Sigmoid colon (tissue), 6 donors: ENCODE measurements at regions not wholly inside any gene's neighbourhood (a gene's known extent, or its start where the extent isn't known, plus 50 kb on each side); places are given as distances from the start of the nearest gene placed in this dataset.

Experiments used
- DNase-seq: peaks from one replicate; pipeline ENCODE4 v3.0.0-alpha.2; 2019
- H3K27ac ChIP-seq, 4 donors: fragments of 200-600 bp; sonication (generic); one replicate each; pipeline ENCODE4 v1.5.1; 2016 to 2019; ENCODE audit warnings: mild to moderate bottlenecking in 1 of 4
- H3K27me3 ChIP-seq, 3 donors: fragments of 200-600 bp; sonication (generic); one replicate each; pipeline ENCODE4 v1.5.1; 2019; ENCODE audit warnings: mild to moderate bottlenecking in 1 of 3
- H3K36me3 ChIP-seq, 4 donors: fragments of 200-600 bp; sonication (generic); one replicate each; pipeline ENCODE4 v1.5.1; 2016 to 2019
- H3K4me1 ChIP-seq, 4 donors: fragments of 200-600 bp; sonication (generic); one replicate each; pipeline ENCODE4 v1.5.1; 2017 to 2019
- H3K4me3 ChIP-seq, 4 donors: fragments of 200-600 bp; sonication (generic); one replicate each; pipeline ENCODE4 v1.5.1; 2017 to 2019; ENCODE audit warnings: mild to moderate bottlenecking in 2 of 4, moderate library complexity in 1 of 4
- H3K9me3 ChIP-seq, 4 donors: fragments of 200-600 bp in 3 of 4; sonication (generic) in 3 of 4; one replicate each; pipeline versions ENCODE4 v1.5.1 to v1.6.1; 2013 to 2019
- EP300 ChIP-seq, 4 donors: sonication (generic); formaldehyde crosslinking; IDR thresholded peaks; one replicate each; pipeline ENCODE4 v1.6.1; 2017; ENCODE audit warnings: antibody characterized with exemption in 4 of 4
- POLR2A ChIP-seq, 2 donors: fragments of 450-650 bp; IDR thresholded peaks; one replicate each; pipeline ENCODE4 v1.6.1; 2016; ENCODE audit warnings: antibody characterized with exemption in 2 of 2, mild to moderate bottlenecking in 2 of 2, moderate library complexity in 2 of 2
- POLR2AphosphoS5 ChIP-seq, 4 donors: sonication (generic); formaldehyde crosslinking; IDR thresholded peaks; one replicate each; pipeline ENCODE4 v1.6.1; 2017; ENCODE audit warnings: antibody characterized with exemption in 4 of 4
- WGBS, 2 donors: extraction: QIAGEN DNeasy Blood & Tissue Kit; methylation state at CpG; one replicate each; pipeline ENCODE4 v1.1.7; 2013; 5-methylcytosine and 5-hydroxymethylcytosine counted together
- intact Hi-C: fragments of 100-400 bp; cut with DNase I; formaldehyde crosslinking; loops from one replicate; pipeline ENCODE4 v1.15.1; 2023
- TF ChIP-seq, protein P1 (sequence below), 4 experiments: fragments of 450-650 bp in 3 of 4; fragments of 200-600 bp in 1 of 4; IDR thresholded peaks; one replicate each; pipeline ENCODE4 v1.5.1; 2016 to 2019; ENCODE audit warnings: antibody characterized with exemption in 4 of 4, mild to moderate bottlenecking in 3 of 4, moderate library complexity in 2 of 4
- donor health status: healthy with polysubstance abuse.
- donor health status: healthy.

DNA sequence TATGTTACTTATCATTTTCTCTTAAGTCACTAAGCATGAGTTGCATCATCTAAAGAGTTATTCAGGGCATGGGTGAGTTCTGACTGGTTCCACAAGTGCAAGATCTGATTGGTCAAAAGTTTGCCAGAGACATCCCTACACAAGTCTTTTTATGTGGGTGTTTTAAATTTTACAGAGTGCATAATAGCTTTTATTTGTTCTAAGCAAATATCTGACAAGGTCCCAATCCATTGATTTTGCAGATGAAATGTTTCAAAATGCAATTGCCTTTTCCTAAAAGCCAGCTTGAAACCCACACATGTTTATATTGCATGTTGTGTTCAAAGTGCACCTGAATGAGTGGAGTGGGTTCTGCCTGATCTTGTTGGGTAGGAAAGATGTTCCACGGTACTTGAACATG, 101.7 kb upstream of the PAX6 start:
- H3K4me1 ChIP-seq: no peaks in the 10 kb centered on the region
- H3K4me3 ChIP-seq: no peak overlapping the region
- no peaks in the 10 kb centered on the region for H3K9me3 ChIP-seq
- no peak overlapping the region for H3K27ac ChIP-seq
- intact Hi-C loops: no loop called here
- no peaks in the 10 kb centered on the region for H3K36me3 ChIP-seq
- WGBS, 2 donors: 63 to 85% methylated on average over 1 of the region's 1 CpG
- no peaks in the 10 kb centered on the region for H3K27me3 ChIP-seq
- DNase-seq: no peak
- no peak for TF ChIP-seq EP300 (IDR thresholded peaks at IDR 0.05)
- TF ChIP-seq, protein P1, sequence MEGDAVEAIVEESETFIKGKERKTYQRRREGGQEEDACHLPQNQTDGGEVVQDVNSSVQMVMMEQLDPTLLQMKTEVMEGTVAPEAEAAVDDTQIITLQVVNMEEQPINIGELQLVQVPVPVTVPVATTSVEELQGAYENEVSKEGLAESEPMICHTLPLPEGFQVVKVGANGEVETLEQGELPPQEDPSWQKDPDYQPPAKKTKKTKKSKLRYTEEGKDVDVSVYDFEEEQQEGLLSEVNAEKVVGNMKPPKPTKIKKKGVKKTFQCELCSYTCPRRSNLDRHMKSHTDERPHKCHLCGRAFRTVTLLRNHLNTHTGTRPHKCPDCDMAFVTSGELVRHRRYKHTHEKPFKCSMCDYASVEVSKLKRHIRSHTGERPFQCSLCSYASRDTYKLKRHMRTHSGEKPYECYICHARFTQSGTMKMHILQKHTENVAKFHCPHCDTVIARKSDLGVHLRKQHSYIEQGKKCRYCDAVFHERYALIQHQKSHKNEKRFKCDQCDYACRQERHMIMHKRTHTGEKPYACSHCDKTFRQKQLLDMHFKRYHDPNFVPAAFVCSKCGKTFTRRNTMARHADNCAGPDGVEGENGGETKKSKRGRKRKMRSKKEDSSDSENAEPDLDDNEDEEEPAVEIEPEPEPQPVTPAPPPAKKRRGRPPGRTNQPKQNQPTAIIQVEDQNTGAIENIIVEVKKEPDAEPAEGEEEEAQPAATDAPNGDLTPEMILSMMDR (IDR thresholded peaks at IDR 0.05): no peak

DNA sequence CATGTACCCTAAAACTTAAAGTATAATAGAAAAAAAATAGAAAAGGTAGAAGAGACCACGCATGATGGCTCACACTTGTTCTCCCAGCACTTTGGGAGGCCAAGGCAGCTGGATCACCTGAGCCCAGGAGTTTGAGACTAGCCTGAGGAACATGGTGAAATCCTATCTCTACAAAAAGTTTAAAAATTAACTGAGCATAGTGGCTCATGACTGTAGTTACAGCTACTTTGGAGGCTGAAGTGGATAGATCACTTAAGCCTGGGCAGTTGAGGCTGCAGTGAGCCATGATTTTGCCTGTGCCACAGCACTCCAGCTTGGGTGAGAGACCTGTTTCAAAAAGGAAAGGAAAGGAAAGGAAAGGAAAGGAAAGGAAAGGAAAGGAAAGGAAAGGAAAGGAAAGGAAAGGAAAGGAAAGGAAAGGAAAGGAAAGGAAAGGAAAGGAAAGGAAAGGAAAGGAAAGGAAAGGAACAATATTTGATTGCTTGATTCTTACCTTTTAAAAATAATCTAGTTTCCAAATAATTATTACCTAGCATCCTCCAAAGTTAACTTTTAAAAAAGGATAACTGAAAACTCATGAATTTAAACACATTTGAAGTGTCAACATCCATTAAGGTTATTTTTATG, 99.9 kb upstream of the PAX6 start:
- Histone ChIP-seq H3K4me3 (no peak overlapping the region), H3K27me3 (no peaks in the 10 kb centered on the region), H3K36me3 (no peaks in the 10 kb centered on the region), H3K4me1 (no peaks in the 10 kb centered on the region), H3K27ac (no peak overlapping the region), H3K9me3 (no peaks in the 10 kb centered on the region)
- TF ChIP-seq, protein P1 (IDR thresholded peaks at IDR 0.05): no peak
- TF ChIP-seq POLR2A (IDR thresholded peaks at IDR 0.05) (no peak), EP300 (IDR thresholded peaks at IDR 0.05) (no peak), POLR2AphosphoS5 (IDR thresholded peaks at IDR 0.05) (no peak)
- WGBS, 2 donors: 80 to 89% methylated on average over 1 of the region's 1 CpG
- intact Hi-C loops: no loop called here
- no peak for DNase-seq

DNA sequence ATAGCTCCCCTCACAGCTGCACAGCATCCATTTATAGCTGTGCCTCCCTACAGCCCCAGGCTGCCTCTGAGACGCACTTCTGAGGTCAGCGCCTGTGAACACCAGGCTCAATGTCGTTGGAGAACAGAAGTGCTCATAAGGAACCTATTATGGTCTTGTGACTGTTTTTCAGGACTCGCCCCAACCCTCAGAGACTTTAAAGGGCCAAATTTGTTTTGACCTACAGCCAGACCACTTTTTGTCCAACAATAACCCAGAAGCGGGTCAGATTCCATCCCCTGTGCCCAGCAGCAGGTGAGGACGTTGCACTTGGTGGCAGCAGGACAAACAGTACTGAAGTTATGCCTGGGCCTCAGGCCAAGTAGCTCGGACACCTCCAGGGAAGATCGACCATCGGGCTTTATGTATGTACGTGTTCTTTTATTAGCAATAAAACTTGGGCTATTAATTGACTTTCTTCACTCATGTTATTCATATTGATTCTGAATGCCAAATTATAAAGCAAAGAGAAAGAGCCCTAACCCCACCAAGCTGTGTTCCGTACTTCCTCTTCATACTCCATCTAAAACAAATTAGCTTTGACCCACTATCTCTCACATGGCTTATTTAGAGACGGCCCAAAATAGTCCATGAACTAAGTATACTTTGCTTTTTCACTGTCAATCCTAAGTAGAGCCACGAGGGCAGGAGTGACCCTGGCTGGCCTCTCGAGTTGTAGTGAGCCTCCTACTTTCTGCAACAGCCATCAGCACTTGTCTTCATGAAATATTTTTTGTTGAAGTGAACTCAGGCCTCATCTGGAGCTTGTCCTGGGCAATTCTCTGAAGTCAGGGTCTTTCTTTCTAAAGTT, 92.3 kb upstream of the PAX6 start:
- H3K27me3 ChIP-seq: no peaks in the 10 kb centered on the region
- no peak for DNase-seq
- WGBS, 2 donors: 73 to 79% methylated on average over 14 of the region's 14 CpGs
- H3K36me3 ChIP-seq: no peaks in the 10 kb centered on the region
- H3K9me3 ChIP-seq: no peaks in the 10 kb centered on the region
- no peak overlapping the region for H3K4me3 ChIP-seq
- H3K27ac ChIP-seq: no peak overlapping the region
- intact Hi-C loops: no loop called here
- TF ChIP-seq POLR2A (IDR thresholded peaks at IDR 0.05): no peak
- TF ChIP-seq POLR2AphosphoS5 (IDR thresholded peaks at IDR 0.05): no peak
- no peak for TF ChIP-seq EP300 (IDR thresholded peaks at IDR 0.05)
- TF ChIP-seq, protein P1 (IDR thresholded peaks at IDR 0.05): no peak
- H3K4me1 ChIP-seq: no peaks in the 10 kb centered on the region

DNA sequence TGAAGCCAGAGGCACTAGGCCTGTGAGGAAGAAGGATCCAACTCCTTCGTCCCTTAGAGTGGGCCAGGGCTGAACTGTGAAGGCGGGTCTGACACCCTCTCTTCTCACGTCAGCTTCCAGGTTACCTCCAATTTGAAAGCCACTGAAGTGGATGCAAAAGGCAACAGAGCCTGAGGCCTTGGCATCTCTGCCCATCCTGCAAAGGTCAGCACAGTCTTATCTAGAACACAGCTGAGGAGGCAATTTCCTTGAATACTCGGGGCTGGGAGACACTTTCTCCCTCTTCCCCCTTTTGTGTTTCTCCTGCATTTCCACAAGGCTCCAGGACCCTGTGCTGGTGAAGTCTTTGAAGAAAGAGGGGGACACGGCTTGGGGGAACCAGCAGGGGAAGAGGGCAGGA, 91.6 kb upstream of the PAX6 start:
- H3K36me3 ChIP-seq: no peaks in the 10 kb centered on the region
- intact Hi-C loops: no loop called here
- TF ChIP-seq EP300 (IDR thresholded peaks at IDR 0.05) (no peak), POLR2A (IDR thresholded peaks at IDR 0.05) (no peak), POLR2AphosphoS5 (IDR thresholded peaks at IDR 0.05) (no peak)
- TF ChIP-seq, protein P1 (IDR thresholded peaks at IDR 0.05): no peak
- H3K4me3 ChIP-seq: no peak overlapping the region
- no peaks in the 10 kb centered on the region for H3K4me1 ChIP-seq
- H3K27me3 ChIP-seq: no peaks in the 10 kb centered on the region
- no peaks in the 10 kb centered on the region for H3K9me3 ChIP-seq
- H3K27ac ChIP-seq: no peak overlapping the region
- WGBS, 2 donors: 75 to 81% methylated on average over 5 of the region's 5 CpGs
- DNase-seq: no peak
